Endothelial cell of umbilical vein (primary cell): ENCODE measurements at regions not wholly inside any gene's neighbourhood (a gene's known extent, or its start where the extent isn't known, plus 50 kb on each side); places are given as distances from the start of the nearest gene placed in this dataset.

Experiments used
- BruUV-seq: library from RNA; stranded (reverse); fragments of 400-500 nt; replicated peaks from 2 replicates; lab custom pipeline; 2021; lab: Mats Ljungman, UMichigan
- CTCF ChIA-PET: fragments of 300-600, 350-600 bp; sonication (Branson Sonifier 250); formaldehyde crosslinking; loops from one replicate; lab custom pipeline; 2021; ENCODE audit warnings: antibody characterized with exemption, inconsistent platforms; lab: Charles Lee
- POLR2A ChIA-PET: fragments of 300-600, 350-600 bp; sonication (Branson Sonifier 250); formaldehyde crosslinking; loops from one replicate; lab custom pipeline; 2021; ENCODE audit warnings: antibody characterized with exemption, inconsistent platforms; lab: Charles Lee
- DNase-seq: peaks from one replicate; pipeline ENCODE4 v3.0.0-alpha.2; 2011; ENCODE audit warnings: low read depth, low spot score
- FAIRE-seq: peaks from 2 replicates; lab custom pipeline; 2011; peaks lifted over from hg19 to GRCh38; lab: Jason Lieb, UNC
- H2AFZ ChIP-seq: 2 replicates; pipeline ENCODE4 v1.6.0; 2012; ENCODE audit warnings: low read depth, low read length, control low read depth, inconsistent platforms
- H3K27ac ChIP-seq: 2 replicates; pipeline ENCODE4 v1.5.1; 2011; ENCODE audit warnings: low read depth, mild to moderate bottlenecking, control low read depth, low read length, moderate library complexity; ENCODE audit not compliant: insufficient read depth
- H3K27me3 ChIP-seq, 2 experiments: 2 replicates each; pipeline versions ENCODE4 v1.6.0 to v1.6.1; 2011; ENCODE audit warnings: low read length in 2 of 2, mixed read lengths in 1 of 2; ENCODE audit not compliant: control insufficient read depth in 2 of 2, insufficient read depth in 2 of 2
- H3K36me3 ChIP-seq, 2 experiments: 2 replicates in 1 of 2; 3 replicates in 1 of 2; pipeline ENCODE4 v1.5.1; 2011; ENCODE audit warnings: low read length in 2 of 2, mild to moderate bottlenecking in 1 of 2, moderate library complexity in 1 of 2; ENCODE audit not compliant: control insufficient read depth in 2 of 2, insufficient read depth in 2 of 2; ENCODE audit errors: extremely low read depth in 1 of 2
- H3K4me1 ChIP-seq: 3 replicates; pipeline ENCODE4 v1.5.1; 2011; ENCODE audit warnings: mild to moderate bottlenecking, low read length; ENCODE audit not compliant: control insufficient read depth, insufficient read depth; ENCODE audit errors: extremely low read depth
- H3K4me2 ChIP-seq: 2 replicates; pipeline ENCODE4 v1.6.1; 2011; ENCODE audit warnings: low read length, control low read depth, mixed read lengths; ENCODE audit not compliant: insufficient read depth
- H3K4me3 ChIP-seq, 3 experiments: fragments of 200-600 bp in 1 of 3; sonication (generic), shearing (Covaris generic) in 1 of 3; replicated peaks in 1 of 3; 2 replicates each; pipeline ENCODE4 v1.5.1; 2011 to 2016; ENCODE audit warnings: control low read depth in 3 of 3, low read length in 3 of 3, mild to moderate bottlenecking in 2 of 3, inconsistent platforms in 1 of 3, low read depth in 1 of 3, moderate library complexity in 1 of 3; ENCODE audit not compliant: insufficient read depth in 1 of 3
- H3K79me2 ChIP-seq: 2 replicates; pipeline ENCODE4 v1.6.0; 2012; ENCODE audit warnings: low read length, inconsistent platforms; ENCODE audit not compliant: control insufficient read depth, insufficient read depth
- H3K9ac ChIP-seq: replicated peaks from 2 replicates; pipeline ENCODE3; 2011; ENCODE audit warnings: low read length, control low read depth; ENCODE audit not compliant: insufficient read depth; ENCODE audit errors: extremely low read depth
- H3K9me1 ChIP-seq: replicated peaks from 3 replicates; pipeline ENCODE4 v1.6.0; 2011; ENCODE audit warnings: mild to moderate bottlenecking, low read length; ENCODE audit not compliant: control insufficient read depth, insufficient read depth; ENCODE audit errors: extremely low read depth
- H3K9me3 ChIP-seq: replicated peaks from 2 replicates; pipeline ENCODE4 v1.5.1; 2012; ENCODE audit warnings: low read length, inconsistent platforms; ENCODE audit not compliant: control insufficient read depth, insufficient read depth
- H4K20me1 ChIP-seq: replicated peaks from 2 replicates; pipeline ENCODE3; 2011; ENCODE audit warnings: mild to moderate bottlenecking, low read length; ENCODE audit not compliant: control insufficient read depth, insufficient read depth; ENCODE audit errors: extremely low read depth
- EZH2 ChIP-seq: IDR thresholded peaks from 2 replicates; pipeline ENCODE4 v1.6.1; 2012; ENCODE audit warnings: borderline replicate concordance, low read depth, mild to moderate bottlenecking, moderate library complexity, low read length, inconsistent platforms; ENCODE audit not compliant: severe bottlenecking
- FOS ChIP-seq: IDR thresholded peaks from 2 replicates; pipeline ENCODE4 v1.6.1; 2011; ENCODE audit warnings: mild to moderate bottlenecking, low read length, moderate library complexity, borderline replicate concordance; ENCODE audit not compliant: insufficient read depth
- GATA2 ChIP-seq: IDR thresholded peaks from 2 replicates; pipeline ENCODE4 v1.7.0; 2011; ENCODE audit warnings: low read depth, mild to moderate bottlenecking, moderate library complexity, mixed read lengths, low read length; ENCODE audit not compliant: insufficient read length, insufficient read depth
- JUN ChIP-seq: IDR thresholded peaks from 2 replicates; pipeline ENCODE4 v1.6.1; 2011; ENCODE audit warnings: borderline replicate concordance, low read depth; ENCODE audit not compliant: insufficient read length, insufficient read depth
- MYC ChIP-seq: IDR thresholded peaks from one replicate; pipeline ENCODE4 v1.6.1; 2011; ENCODE audit warnings: mild to moderate bottlenecking, low read depth, low read length
- POLR2A ChIP-seq: IDR thresholded peaks from 2 replicates; pipeline ENCODE4 v1.6.1; 2012; ENCODE audit warnings: low read depth, mild to moderate bottlenecking, control low read depth, low read length
- dilution Hi-C: fragments of 300-500 bp; cut with MboI; formaldehyde crosslinking; loops from one replicate; pipeline ENCODE4 v1.15.0; 2019; ENCODE audit warnings: low sequenced_read_pairs; ENCODE audit not compliant: extremely low pct_ligation_motif_present
- intact Hi-C: fragments of 100-400 bp; cut with micrococcal nuclease; formaldehyde crosslinking; loops from one replicate; pipeline ENCODE4 v1.10.0; 2022
- TF ChIP-seq, protein P1 (sequence below), 2 donors: IDR thresholded peaks; 1 replicate in 1 of 2; 2 replicates in 1 of 2; pipeline ENCODE4 v1.5.1; 2011; ENCODE audit warnings: low read length in 2 of 2, mild to moderate bottlenecking in 2 of 2, moderate library complexity in 2 of 2, control low read depth in 1 of 2, inconsistent platforms in 1 of 2, low read depth in 1 of 2; ENCODE audit not compliant: insufficient read depth in 1 of 2; ENCODE audit errors: extremely low read depth in 1 of 2
- TF ChIP-seq, protein P2 (sequence below): IDR thresholded peaks from 2 replicates; pipeline ENCODE4 v1.6.1; 2011; ENCODE audit not compliant: insufficient read depth, insufficient read length

DNA sequence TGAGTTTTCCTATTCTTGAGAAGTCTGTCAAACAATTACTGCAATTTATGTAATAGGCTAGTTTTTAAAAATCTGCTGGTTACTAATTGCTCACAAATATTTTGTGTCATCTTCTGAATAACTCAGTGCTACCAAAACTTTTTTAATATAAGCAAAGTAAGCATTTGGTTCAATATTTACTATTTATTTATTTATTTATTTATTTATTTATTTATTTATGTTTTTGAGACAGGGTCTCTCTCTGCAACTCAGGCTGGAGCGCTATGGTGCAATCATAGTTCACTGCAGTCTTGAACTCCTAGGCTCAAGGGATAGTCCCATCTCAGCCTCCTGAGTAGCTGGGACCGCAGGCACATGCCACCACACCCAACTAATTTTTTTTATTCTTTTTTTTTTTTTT lies 60.4 kb upstream of the CDH20 start:
- Histone ChIP-seq H3K4me2 (no peak overlapping the region), H3K9me3 (no peaks in the 10 kb centered on the region), H3K9me1 (no peaks in the 10 kb centered on the region), H3K27ac (no peak overlapping the region), H3K27me3 (no peaks in the 10 kb centered on the region), H4K20me1 (no peaks in the 10 kb centered on the region), H3K79me2 (no peaks in the 10 kb centered on the region), H2AFZ (no peak overlapping the region), H3K4me1 (no peaks in the 10 kb centered on the region), H3K4me3 (no peak overlapping the region), H3K9ac (no peak overlapping the region), H3K36me3 (no peaks in the 10 kb centered on the region)
- BruUV-seq, result no TSS peak
- dilution Hi-C loops, result no loop called here
- intact Hi-C loops, result no loop called here
- DNase-seq (no peak), FAIRE-seq (no peak)
- CTCF ChIA-PET, result interaction anchor here (0.9 to 1.7 kb wide), 3 partner anchors 12 to 49 kb away, joined by 3 to 4 read pairs (median 3); no protein-coding TSS in a partner anchor
- TF ChIP-seq, protein P1, sequence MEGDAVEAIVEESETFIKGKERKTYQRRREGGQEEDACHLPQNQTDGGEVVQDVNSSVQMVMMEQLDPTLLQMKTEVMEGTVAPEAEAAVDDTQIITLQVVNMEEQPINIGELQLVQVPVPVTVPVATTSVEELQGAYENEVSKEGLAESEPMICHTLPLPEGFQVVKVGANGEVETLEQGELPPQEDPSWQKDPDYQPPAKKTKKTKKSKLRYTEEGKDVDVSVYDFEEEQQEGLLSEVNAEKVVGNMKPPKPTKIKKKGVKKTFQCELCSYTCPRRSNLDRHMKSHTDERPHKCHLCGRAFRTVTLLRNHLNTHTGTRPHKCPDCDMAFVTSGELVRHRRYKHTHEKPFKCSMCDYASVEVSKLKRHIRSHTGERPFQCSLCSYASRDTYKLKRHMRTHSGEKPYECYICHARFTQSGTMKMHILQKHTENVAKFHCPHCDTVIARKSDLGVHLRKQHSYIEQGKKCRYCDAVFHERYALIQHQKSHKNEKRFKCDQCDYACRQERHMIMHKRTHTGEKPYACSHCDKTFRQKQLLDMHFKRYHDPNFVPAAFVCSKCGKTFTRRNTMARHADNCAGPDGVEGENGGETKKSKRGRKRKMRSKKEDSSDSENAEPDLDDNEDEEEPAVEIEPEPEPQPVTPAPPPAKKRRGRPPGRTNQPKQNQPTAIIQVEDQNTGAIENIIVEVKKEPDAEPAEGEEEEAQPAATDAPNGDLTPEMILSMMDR (IDR thresholded peaks at IDR 0.05; ENCODE audit: extremely low read depth in 1 of 2, insufficient read depth in 1 of 2, low read depth in 1 of 2, low read length in 2 of 2), result no peak
- TF ChIP-seq, protein P2, sequence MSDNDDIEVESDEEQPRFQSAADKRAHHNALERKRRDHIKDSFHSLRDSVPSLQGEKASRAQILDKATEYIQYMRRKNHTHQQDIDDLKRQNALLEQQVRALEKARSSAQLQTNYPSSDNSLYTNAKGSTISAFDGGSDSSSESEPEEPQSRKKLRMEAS, result no peak
- TF ChIP-seq JUN, result no peak
- TF ChIP-seq MYC, result no peak
- no peak for TF ChIP-seq POLR2A
- no peak for TF ChIP-seq EZH2
- TF ChIP-seq GATA2, result no peak
- TF ChIP-seq FOS, result no peak
- POLR2A ChIA-PET, result no interaction called here
